HCT116 (cell line): ENCODE measurements at regions not wholly inside any gene's neighbourhood (a gene's known extent, or its start where the extent isn't known, plus 50 kb on each side); places are given as distances from the start of the nearest gene placed in this dataset.

ENCODE experiments used
- ATAC-seq: fragments of 200-7000 bp; cut with Tn5 transposase; 2 replicates; pipeline ENCODE4 v1.9.1; 2020; ENCODE audit warnings: mild to moderate bottlenecking, moderate library complexity
- BruUV-seq: library from RNA; stranded (reverse); fragments of 400-500 nt; replicated peaks from 2 replicates; lab custom pipeline; 2021; lab: Mats Ljungman, UMichigan
- CTCF ChIA-PET: fragments of 300-600 bp; sonication (Branson Sonifier 250); formaldehyde crosslinking; loops from one replicate; lab custom pipeline; 2021; ENCODE audit warnings: antibody characterized with exemption; lab: Charles Lee
- POLR2A ChIA-PET: fragments of 300-600, 350-600 bp; sonication (Branson Sonifier 250); formaldehyde crosslinking; loops from one replicate; lab custom pipeline; 2021; ENCODE audit warnings: antibody characterized with exemption; lab: Charles Lee
- RAD21 ChIA-PET, 2 experiments: fragments of 300-600 bp; sonication (Branson Sonifier 250); formaldehyde crosslinking; loops; one replicate each; lab custom pipeline; 2023; ENCODE audit warnings: low total read pairs in 2 of 2; ENCODE audit not compliant: uncharacterized antibody in 2 of 2, unreplicated experiment in 2 of 2, low non-redundant PET in 1 of 2; lab: Charles Lee
- DNase-seq: peaks from one replicate; pipeline ENCODE4 v3.0.0-alpha.2; 2010; ENCODE audit warnings: low read depth, low spot score
- H2AFZ ChIP-seq: fragments of 200-600 bp; shearing (Covaris generic), sonication (generic); 2 replicates; pipeline ENCODE4 v1.6.1; 2017; ENCODE audit warnings: low read depth, mixed run types, mixed read lengths, antibody characterized with exemption, low read length; ENCODE audit not compliant: poor library complexity, severe bottlenecking
- H3K27ac ChIP-seq: 2 replicates; pipeline ENCODE4 v1.5.1; 2012; ENCODE audit warnings: low read depth, low read length
- H3K27me3 ChIP-seq: fragments of 200-600 bp; sonication (generic); 2 replicates; pipeline ENCODE4 v1.6.1; 2016; ENCODE audit warnings: mixed run types, low read length, mixed read lengths; ENCODE audit not compliant: insufficient read depth
- H3K36me3 ChIP-seq, 2 experiments: fragments of 200-500 bp in 1 of 2; fragments of 200-600 bp in 1 of 2; sonication (Bioruptor generic) in 1 of 2; sonication (generic) in 1 of 2; 2 replicates each; pipeline versions ENCODE4 v1.5.1 to v1.6.1; 2014 to 2016; ENCODE audit warnings: low read length in 2 of 2, inconsistent platforms in 1 of 2, mixed read lengths in 1 of 2, mixed run types in 1 of 2; ENCODE audit not compliant: insufficient read depth in 2 of 2, control insufficient read depth in 1 of 2
- H3K4me1 ChIP-seq, 2 experiments: fragments of 200-600 bp in 1 of 2; sonication (generic) in 1 of 2; 2 replicates each; pipeline versions ENCODE4 v1.5.1 to v1.6.1; 2012 to 2017; ENCODE audit warnings: low read length in 2 of 2, inconsistent platforms in 1 of 2, mild to moderate bottlenecking in 1 of 2, mixed read lengths in 1 of 2, mixed run types in 1 of 2, moderate library complexity in 1 of 2; ENCODE audit not compliant: insufficient read depth in 2 of 2, control insufficient read depth in 1 of 2
- H3K4me2 ChIP-seq: fragments of 200-600 bp; sonication (generic); 2 replicates; pipeline ENCODE4 v1.6.1; 2017; ENCODE audit warnings: mixed run types, low read length, mixed read lengths
- H3K4me3 ChIP-seq, 2 experiments: fragments of 200-600 bp in 1 of 2; sonication (generic) in 1 of 2; replicated peaks in 1 of 2; 2 replicates each; pipeline ENCODE4 v1.5.1; 2011 to 2016; ENCODE audit warnings: low read length in 2 of 2, control low read depth in 1 of 2, low read depth in 1 of 2, mild to moderate bottlenecking in 1 of 2, mixed read lengths in 1 of 2, mixed run types in 1 of 2
- H3K79me2 ChIP-seq: fragments of 200-600 bp; sonication (generic); 2 replicates; pipeline ENCODE4 v1.6.1; 2017; ENCODE audit warnings: mild to moderate bottlenecking, mixed run types, low read length, moderate library complexity, mixed read lengths; ENCODE audit not compliant: insufficient read depth
- H3K9ac ChIP-seq: fragments of 200-600 bp; sonication (generic); 2 replicates; pipeline ENCODE4 v1.6.1; 2016; ENCODE audit warnings: low read length, mixed read lengths
- H3K9me2 ChIP-seq: fragments of 200-600 bp; sonication (generic), shearing (Covaris generic); 2 replicates; pipeline ENCODE4 v1.6.1; 2017; ENCODE audit warnings: mixed run types, mild to moderate bottlenecking, moderate library complexity; ENCODE audit not compliant: insufficient read depth
- H3K9me3 ChIP-seq, 2 experiments: fragments of 200-500 bp in 1 of 2; fragments of 200-600 bp in 1 of 2; sonication (Bioruptor generic) in 1 of 2; sonication (generic) in 1 of 2; 2 replicates each; pipeline ENCODE4 v1.6.1; 2014 to 2017; ENCODE audit warnings: low read length in 2 of 2, mixed read lengths in 2 of 2, inconsistent platforms in 1 of 2, low read depth in 1 of 2, mild to moderate bottlenecking in 1 of 2, mixed run types in 1 of 2, moderate library complexity in 1 of 2; ENCODE audit not compliant: control insufficient read depth in 1 of 2, insufficient read depth in 1 of 2
- H4K20me1 ChIP-seq: fragments of 200-600 bp; sonication (generic), shearing (Covaris generic); 2 replicates; pipeline ENCODE4 v1.6.1; 2017; ENCODE audit warnings: mixed run types, mild to moderate bottlenecking, moderate library complexity; ENCODE audit not compliant: insufficient read depth
- EZH2 ChIP-seq: fragments of 200-600 bp; sonication (generic); IDR thresholded peaks from 2 replicates; pipeline ENCODE4 v1.6.1; 2017; ENCODE audit warnings: antibody characterized with exemption, mixed run types
- EZH2phosphoT487 ChIP-seq: fragments of 200-600 bp; IDR thresholded peaks from 2 replicates; pipeline ENCODE4 v1.6.1; 2018; ENCODE audit warnings: antibody characterized with exemption, borderline replicate concordance
- FOSL1 ChIP-seq: IDR thresholded peaks from 2 replicates; pipeline ENCODE4 v1.6.1; 2012; ENCODE audit warnings: low read depth
- POLR2A ChIP-seq: IDR thresholded peaks from 2 replicates; pipeline ENCODE4 v1.7.0; 2011; ENCODE audit warnings: borderline replicate concordance; ENCODE audit not compliant: insufficient read depth, insufficient read length; ENCODE audit errors: extremely low read depth
- REST ChIP-seq: IDR thresholded peaks from 2 replicates; pipeline ENCODE4 v1.6.1; 2012; ENCODE audit warnings: low read depth
- ZFX ChIP-seq: fragments of 450-650 bp; IDR thresholded peaks from 2 replicates; pipeline ENCODE4 v1.6.1; 2017
- intact Hi-C: fragments of 100-400 bp; cut with micrococcal nuclease; formaldehyde crosslinking; loops from 2 replicates; pipeline ENCODE4 v1.10.0; 2022

GRCh38 chr7:155373359-155374273 is 75.9 kb downstream of the INSIG1 start:
- ChIA-PET RAD21 (no interaction called here), POLR2A (no interaction called here), CTCF (no interaction called here)
- Histone ChIP-seq H3K4me2 (no peak overlapping the region), H3K9me3 (no peaks in the 10 kb centered on the region), H2AFZ (no peak overlapping the region), H3K36me3 (no peaks in the 10 kb centered on the region), H4K20me1 (no peaks in the 10 kb centered on the region), H3K9ac (no peak overlapping the region), H3K27ac (no peak overlapping the region), H3K4me3 (no peak overlapping the region), H3K79me2 (no peaks in the 10 kb centered on the region), H3K27me3 (peaks cover 14% of the 10 kb centered on the region), H3K9me2 (no peaks in the 10 kb centered on the region), H3K4me1 (peaks cover 3 to 9% of the 10 kb centered on the region in 2 experiments; a peak in 3 of 4 replicates)
- TF ChIP-seq POLR2A (no peak), EZH2 (no peak), REST (no peak), ZFX (no peak), EZH2phosphoT487 (no peak), FOSL1 (no peak)
- ATAC-seq (no peak), DNase-seq (no peak)
- no TSS peak for BruUV-seq
- intact Hi-C loops: no loop called here
